GM21737 (cell line): ENCODE measurements at regions not wholly inside any gene's neighbourhood (a gene's known extent, or its start where the extent isn't known, plus 50 kb on each side); places are given as distances from the start of the nearest gene placed in this dataset.
A peak's percentile ranks its signal among the peaks of the same experiment; 100 is the strongest.

Experiments used
- ATAC-seq: cut with Tn5 transposase; IDR thresholded peaks from one replicate; pipeline ENCODE4 v1.9.1; 2021; ENCODE audit warnings: mild to moderate bottlenecking, moderate library complexity; ENCODE audit not compliant: unreplicated experiment

- ATAC-seq = no peak
These were observed 409.5 kb upstream of the PROK2 start for GRCh38 chr3:72194458-72194857.

- no peak for ATAC-seq
These were observed 409.0 kb upstream of the PROK2 start for GRCh38 chr3:72193771-72194430.

- no peak for ATAC-seq
These were observed 407.6 kb upstream of the PROK2 start for GRCh38 chr3:72192572-72192971.

GRCh38 chr3:72191209-72191960, 406.4 kb upstream of the PROK2 start:
- no peak for ATAC-seq

- no peak for ATAC-seq
These were observed 405.1 kb upstream of the PROK2 start for GRCh38 chr3:72190050-72190449.

GRCh38 chr3:72189339-72189738, 404.4 kb upstream of the PROK2 start:
- ATAC-seq = no peak

GRCh38 chr3:72188536-72188935, 403.6 kb upstream of the PROK2 start:
- no peak for ATAC-seq

GRCh38 chr3:72187131-72187530, 402.2 kb upstream of the PROK2 start:
- ATAC-seq = no peak

GRCh38 chr3:72186400-72186855, 401.5 kb upstream of the PROK2 start:
- no peak for ATAC-seq

- no peak for ATAC-seq
These were observed 400.8 kb upstream of the PROK2 start for GRCh38 chr3:72185549-72186399.

GRCh38 chr3:72183489-72183888, 398.5 kb upstream of the PROK2 start:
- ATAC-seq = no peak

GRCh38 chr3:72182206-72182605, 397.3 kb upstream of the PROK2 start:
- ATAC-seq = no peak

- no peak for ATAC-seq
These were observed 396.3 kb upstream of the PROK2 start for GRCh38 chr3:72181251-72181650.

GRCh38 chr3:72180405-72180804, 395.5 kb upstream of the PROK2 start:
- ATAC-seq = no peak

GRCh38 chr3:72179107-72179464, 394.1 kb upstream of the PROK2 start:
- no peak for ATAC-seq

GRCh38 chr3:72178463-72179106, 393.6 kb upstream of the PROK2 start:
- ATAC-seq = no peak

GRCh38 chr3:72177075-72178050, 392.4 kb upstream of the PROK2 start:
- peak; percentile 40 for ATAC-seq

GRCh38 chr3:72176537-72177041, 391.6 kb upstream of the PROK2 start:
- peak; percentile 93 for ATAC-seq

- no peak for ATAC-seq
These were observed 390.4 kb upstream of the PROK2 start for GRCh38 chr3:72175296-72175858.
